Gastrocnemius medialis (tissue), 4 donors: ENCODE measurements at regions not wholly inside any gene's neighbourhood (a gene's known extent, or its start where the extent isn't known, plus 50 kb on each side); places are given as distances from the start of the nearest gene placed in this dataset.

Experiments used
- ATAC-seq, 2 donors: fragments of 150-250 bp; one replicate each; pipeline ENCODE4 v1.9.1; 2016
- DNase-seq, 2 donors: peaks; one replicate each; pipeline ENCODE4 v3.0.0-alpha.2; 2019
- H3K27ac ChIP-seq, 4 donors: fragments of 200-600 bp; sonication (generic); 1 replicate in 1 of 4; 2 replicates in 3 of 4; pipeline ENCODE4 v1.5.1; 2016 to 2018; ENCODE audit warnings: mild to moderate bottlenecking in 2 of 4, moderate library complexity in 1 of 4
- H3K27me3 ChIP-seq, 3 donors: fragments of 200-600 bp; sonication (generic) in 2 of 3; 1 replicate in 1 of 3; 2 replicates in 2 of 3; pipeline versions ENCODE4 v1.5.1 to v1.6.0; 2016 to 2019; ENCODE audit warnings: mild to moderate bottlenecking in 1 of 3, moderate library complexity in 1 of 3
- H3K36me3 ChIP-seq, 2 donors: fragments of 200-600 bp; sonication (generic) in 1 of 2; one replicate each; pipeline ENCODE4 v1.5.1; 2017 to 2018
- H3K4me1 ChIP-seq, 2 donors: fragments of 200-600 bp; sonication (generic) in 1 of 2; one replicate each; pipeline ENCODE4 v1.5.1; 2016 to 2017; ENCODE audit warnings: mild to moderate bottlenecking in 2 of 2
- H3K4me3 ChIP-seq, 4 donors: fragments of 200-600 bp; sonication (generic) in 3 of 4; 1 replicate in 1 of 4; 2 replicates in 3 of 4; pipeline ENCODE4 v1.5.1; 2016 to 2019; ENCODE audit warnings: mild to moderate bottlenecking in 2 of 4
- H3K9me3 ChIP-seq, 3 donors: fragments of 200-600 bp; sonication (generic) in 2 of 3; 1 replicate in 1 of 3; 2 replicates in 2 of 3; pipeline ENCODE4 v1.5.1; 2016 to 2019
- POLR2A ChIP-seq, 2 donors: fragments of 450-650 bp; IDR thresholded peaks; one replicate each; pipeline ENCODE4 v1.6.1; 2017; ENCODE audit warnings: antibody characterized with exemption in 2 of 2, mild to moderate bottlenecking in 2 of 2, moderate library complexity in 2 of 2
- in situ Hi-C, 4 donors: fragments of 200-750 bp; cut with MboI; loops; one replicate each; pipeline versions ENCODE4 v1.15.0 to v1.8.0; 2017; ENCODE audit warnings: low sequenced_read_pairs in 4 of 4
- intact Hi-C: fragments of 100-400 bp; cut with DNase I; formaldehyde crosslinking; loops from one replicate; pipeline ENCODE4 v1.15.1; 2023; ENCODE audit warnings: low total_unique reads
- TF ChIP-seq, protein P1 (sequence below), 5 experiments: fragments of 450-650 bp in 3 of 5; fragments of 200-600 bp in 2 of 5; sonication (generic) in 2 of 5; IDR thresholded peaks in 4 of 5; conservative IDR thresholded peaks in 1 of 5; 1 replicate in 4 of 5; 2 replicates in 1 of 5; pipeline ENCODE4 v1.5.1; 2016 to 2019; ENCODE audit warnings: antibody characterized with exemption in 5 of 5, mild to moderate bottlenecking in 3 of 5, moderate library complexity in 3 of 5

DNA sequence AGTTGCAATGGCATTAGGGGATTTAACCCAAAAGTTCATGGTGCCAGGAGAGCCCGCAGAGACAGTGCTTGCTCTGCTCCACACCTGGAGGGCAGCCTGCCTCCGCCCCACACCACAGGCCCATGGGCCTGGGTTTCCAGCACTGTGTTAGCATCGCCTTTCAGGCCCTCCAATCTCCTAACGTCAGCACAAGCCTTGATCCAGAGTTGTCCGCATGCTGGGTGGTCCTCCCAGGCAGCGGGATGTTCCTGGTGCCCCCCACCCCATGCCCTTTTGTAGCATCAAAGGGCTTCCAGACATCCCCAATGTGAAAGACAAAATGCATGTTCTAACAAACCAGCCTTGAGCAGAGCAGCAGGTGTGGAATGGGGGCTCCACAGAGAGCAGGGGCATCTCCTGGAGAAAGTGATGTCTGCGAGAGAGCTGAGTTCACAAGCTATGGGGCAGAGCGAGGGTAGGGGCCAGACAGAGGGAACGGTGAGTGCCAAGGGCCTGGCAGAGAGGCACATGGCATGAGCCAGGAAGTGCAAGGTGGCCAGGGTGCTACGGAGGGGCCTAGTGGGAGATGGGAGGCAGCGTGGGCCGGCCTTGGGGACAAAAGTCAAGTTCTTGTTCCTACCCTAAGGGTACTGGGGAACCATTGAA is 119.2 kb downstream of the CYP26B1 start:
- H3K4me1 ChIP-seq, result no peaks in the 10 kb centered on the region
- H3K4me3 ChIP-seq, result no peak overlapping the region
- no peaks in the 10 kb centered on the region for H3K36me3 ChIP-seq
- no peaks in the 10 kb centered on the region for H3K9me3 ChIP-seq
- no peak for DNase-seq
- TF ChIP-seq, protein P1, sequence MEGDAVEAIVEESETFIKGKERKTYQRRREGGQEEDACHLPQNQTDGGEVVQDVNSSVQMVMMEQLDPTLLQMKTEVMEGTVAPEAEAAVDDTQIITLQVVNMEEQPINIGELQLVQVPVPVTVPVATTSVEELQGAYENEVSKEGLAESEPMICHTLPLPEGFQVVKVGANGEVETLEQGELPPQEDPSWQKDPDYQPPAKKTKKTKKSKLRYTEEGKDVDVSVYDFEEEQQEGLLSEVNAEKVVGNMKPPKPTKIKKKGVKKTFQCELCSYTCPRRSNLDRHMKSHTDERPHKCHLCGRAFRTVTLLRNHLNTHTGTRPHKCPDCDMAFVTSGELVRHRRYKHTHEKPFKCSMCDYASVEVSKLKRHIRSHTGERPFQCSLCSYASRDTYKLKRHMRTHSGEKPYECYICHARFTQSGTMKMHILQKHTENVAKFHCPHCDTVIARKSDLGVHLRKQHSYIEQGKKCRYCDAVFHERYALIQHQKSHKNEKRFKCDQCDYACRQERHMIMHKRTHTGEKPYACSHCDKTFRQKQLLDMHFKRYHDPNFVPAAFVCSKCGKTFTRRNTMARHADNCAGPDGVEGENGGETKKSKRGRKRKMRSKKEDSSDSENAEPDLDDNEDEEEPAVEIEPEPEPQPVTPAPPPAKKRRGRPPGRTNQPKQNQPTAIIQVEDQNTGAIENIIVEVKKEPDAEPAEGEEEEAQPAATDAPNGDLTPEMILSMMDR (IDR thresholded peaks at IDR 0.05 in 4 of 5, conservative IDR thresholded peaks at IDR 0.05 in 1 of 5), result no peak
- TF ChIP-seq POLR2A (IDR thresholded peaks at IDR 0.05), result no peak
- no peaks in the 10 kb centered on the region for H3K27me3 ChIP-seq
- intact Hi-C loops, result no loop called here
- ATAC-seq, result no peak
- in situ Hi-C loops, result no loop called here
- no peak overlapping the region for H3K27ac ChIP-seq

DNA sequence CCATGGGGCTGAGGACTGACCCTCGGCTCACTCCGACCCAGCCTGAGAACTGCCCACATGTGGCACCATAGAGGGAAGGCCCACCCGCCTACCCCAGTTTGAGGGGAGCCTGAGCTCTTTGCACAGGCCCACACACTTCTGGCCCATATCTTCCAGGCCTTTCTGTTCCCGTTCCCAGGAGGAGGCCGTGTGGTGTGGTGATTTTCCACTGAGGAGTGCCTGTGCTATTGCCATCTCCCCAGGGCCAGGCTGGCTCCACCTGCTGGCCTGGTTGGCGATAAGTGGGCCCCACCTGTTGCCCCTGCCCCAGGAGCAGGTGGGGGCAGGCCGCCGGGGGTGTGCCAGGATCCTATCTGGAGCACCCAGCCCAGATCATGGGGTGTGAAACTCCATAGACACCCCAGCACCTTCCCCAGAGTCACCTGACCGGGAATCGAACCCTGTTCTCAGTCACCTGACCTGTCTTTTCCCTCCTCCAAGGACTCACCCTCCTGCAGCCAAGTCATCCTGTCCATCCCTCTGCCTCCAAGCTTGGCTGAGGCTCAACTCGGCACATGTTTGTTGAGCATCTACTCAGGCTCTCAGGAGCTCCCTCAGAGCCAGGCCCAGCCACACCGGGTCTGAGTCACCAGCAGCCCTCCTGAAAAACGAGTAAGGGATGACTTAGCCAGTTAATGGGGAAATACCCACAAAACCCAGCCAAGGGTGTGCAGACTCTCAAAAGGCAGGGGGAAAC is 120.1 kb downstream of the CYP26B1 start:
- ATAC-seq, result no peak
- Histone ChIP-seq H3K27ac (no peak overlapping the region), H3K9me3 (no peaks in the 10 kb centered on the region), H3K4me3 (no peak overlapping the region), H3K4me1 (no peaks in the 10 kb centered on the region), H3K27me3 (no peaks in the 10 kb centered on the region), H3K36me3 (no peaks in the 10 kb centered on the region)
- no peak for TF ChIP-seq POLR2A (IDR thresholded peaks at IDR 0.05)
- TF ChIP-seq, protein P1 (IDR thresholded peaks at IDR 0.05 in 4 of 5, conservative IDR thresholded peaks at IDR 0.05 in 1 of 5), result no peak
- intact Hi-C loops (no loop called here), in situ Hi-C loops (no loop called here)
- no peak for DNase-seq

DNA sequence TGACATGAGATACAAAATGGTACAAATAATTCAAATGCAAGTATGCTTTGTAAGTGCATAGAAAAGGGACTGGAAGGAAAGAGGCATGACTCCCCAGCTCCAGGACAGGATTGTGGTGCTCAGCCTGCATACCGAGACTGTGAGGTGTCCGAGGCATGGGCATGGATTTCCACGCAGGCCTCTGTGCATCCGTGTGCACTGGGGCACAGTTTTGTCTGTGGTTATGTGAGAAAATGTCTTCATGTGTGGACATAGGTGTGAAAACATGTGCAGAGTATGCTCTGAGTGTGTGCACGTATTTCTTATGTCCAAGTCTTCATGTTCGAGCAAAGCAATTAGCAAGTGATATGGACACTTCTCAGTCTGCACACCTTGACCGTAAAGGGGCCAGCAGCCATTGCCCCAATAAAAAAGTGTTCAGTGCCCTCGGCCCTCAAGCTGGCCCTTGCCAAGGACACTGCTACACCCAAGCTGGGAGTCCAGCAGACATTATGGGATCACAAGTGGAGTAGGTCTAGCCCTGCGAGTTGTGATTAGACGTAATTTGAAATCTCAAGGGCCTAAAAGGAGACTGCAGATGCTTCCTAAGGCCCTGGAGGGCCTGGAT is 120.7 kb downstream of the CYP26B1 start:
- Histone ChIP-seq H3K27me3 (no peaks in the 10 kb centered on the region), H3K4me3 (no peak overlapping the region), H3K27ac (no peak overlapping the region), H3K36me3 (no peaks in the 10 kb centered on the region), H3K9me3 (no peaks in the 10 kb centered on the region), H3K4me1 (no peaks in the 10 kb centered on the region)
- ATAC-seq, result no peak
- no peak for DNase-seq
- in situ Hi-C loops (no loop called here), intact Hi-C loops (no loop called here)
- TF ChIP-seq, protein P1 (IDR thresholded peaks at IDR 0.05 in 4 of 5, conservative IDR thresholded peaks at IDR 0.05 in 1 of 5), result no peak
- TF ChIP-seq POLR2A (IDR thresholded peaks at IDR 0.05), result no peak

DNA sequence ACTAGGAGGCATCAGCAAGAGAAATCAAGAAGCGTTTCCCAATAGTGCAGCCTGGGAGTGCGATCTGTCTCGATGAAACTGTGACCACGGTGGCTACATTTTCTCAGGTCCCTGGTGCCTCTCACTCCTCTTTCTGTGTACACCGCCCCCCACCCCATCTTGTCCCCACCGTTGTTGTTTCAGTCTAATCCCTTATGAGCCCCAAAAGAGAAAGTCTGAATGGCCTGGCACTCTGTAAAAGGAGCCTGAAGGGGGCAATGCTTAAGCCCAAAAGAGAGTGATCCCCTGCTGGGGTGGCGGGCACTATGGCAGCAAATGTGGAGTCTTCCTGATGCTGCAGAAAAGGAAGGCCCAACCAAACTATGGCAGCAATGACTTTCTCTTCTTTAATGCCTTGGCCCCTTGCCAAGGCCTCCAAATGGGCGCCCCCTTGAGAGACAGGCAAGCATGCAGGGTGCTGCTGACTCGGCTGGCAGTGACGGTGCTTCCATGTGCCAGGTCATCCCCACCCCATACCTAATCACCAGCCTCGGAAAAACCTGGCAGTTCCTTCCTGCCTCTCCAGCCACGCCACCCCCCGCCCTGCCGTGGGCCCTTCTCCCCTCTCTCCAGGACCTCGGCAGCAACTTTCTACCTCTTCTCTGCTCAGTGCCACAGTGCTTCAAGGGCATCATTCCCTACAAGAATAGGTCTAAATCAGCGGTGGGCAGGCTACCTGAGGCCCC is 123.0 kb downstream of the CYP26B1 start:
- Histone ChIP-seq H3K27ac (no peak overlapping the region), H3K9me3 (no peaks in the 10 kb centered on the region), H3K36me3 (no peaks in the 10 kb centered on the region), H3K4me1 (no peaks in the 10 kb centered on the region), H3K27me3 (no peaks in the 10 kb centered on the region), H3K4me3 (no peak overlapping the region)
- intact Hi-C loops, result no loop called here
- TF ChIP-seq, protein P1 (IDR thresholded peaks at IDR 0.05 in 4 of 5, conservative IDR thresholded peaks at IDR 0.05 in 1 of 5), result no peak
- DNase-seq (no peak), ATAC-seq (no peak)
- in situ Hi-C loops, result no loop called here
